HG03442 (cell line): ENCODE measurements at regions not wholly inside any gene's neighbourhood (a gene's known extent, or its start where the extent isn't known, plus 50 kb on each side); places are given as distances from the start of the nearest gene placed in this dataset.
"Not testable (repeated sequence)": the region's sequence is repeated elsewhere in the genome, so short reads cannot be mapped to it uniquely, and the experiment has no call there.

Experiments
- ATAC-seq: cut with Tn5 transposase; IDR thresholded peaks from one replicate; pipeline ENCODE4 v1.9.1; 2021; ENCODE audit warnings: mild to moderate bottlenecking, moderate library complexity; ENCODE audit not compliant: unreplicated experiment

DNA sequence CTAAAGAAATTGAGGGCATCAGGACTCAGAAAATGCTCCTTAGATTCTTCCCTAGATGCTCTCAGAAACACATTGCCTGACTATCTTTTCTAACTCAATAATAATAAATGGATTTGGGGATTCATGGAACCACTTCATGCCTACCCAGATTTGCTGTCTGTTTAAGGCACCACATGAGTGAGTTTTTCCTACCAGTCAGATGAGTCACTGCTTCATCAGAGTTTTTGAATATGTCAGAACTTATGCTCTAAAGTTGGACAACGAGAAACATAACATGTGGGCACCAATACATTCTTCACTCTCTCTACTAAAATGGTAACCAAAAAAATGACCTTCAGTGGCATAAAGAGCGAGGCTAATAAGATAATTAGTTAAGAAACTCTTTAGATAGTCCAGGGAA is 1135.1 kb downstream of the TUSC7 start:
- ATAC-seq, result no peak

DNA sequence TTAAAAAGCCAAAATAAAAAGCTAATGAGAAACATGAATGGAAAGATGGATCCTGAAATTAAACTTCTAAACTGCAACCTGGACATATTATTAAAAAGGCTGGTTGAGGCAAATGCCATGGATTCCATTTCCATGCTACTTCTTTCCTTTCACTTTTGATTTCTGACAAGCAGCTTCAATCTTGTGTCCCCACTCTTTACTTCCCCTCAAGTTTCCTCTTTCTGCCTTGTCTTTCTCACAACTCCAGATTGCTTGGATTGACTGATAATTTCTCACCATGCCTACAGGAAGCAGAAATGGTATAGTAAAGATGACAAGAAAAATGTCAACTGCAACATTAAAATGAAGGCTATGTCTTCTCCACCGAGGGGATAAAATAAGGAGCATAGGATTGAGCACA is 1136.7 kb downstream of the TUSC7 start:
- ATAC-seq, result no peak

GRCh38 chr3:117848606-117849005 is 1139.0 kb downstream of the TUSC7 start:
- no peak for ATAC-seq

GRCh38 chr3:117853923-117854668 is 1144.5 kb downstream of the TUSC7 start:
- ATAC-seq, result no peak

GRCh38 chr3:117856354-117856753 is 1146.8 kb downstream of the TUSC7 start:
- ATAC-seq, result no peak

DNA sequence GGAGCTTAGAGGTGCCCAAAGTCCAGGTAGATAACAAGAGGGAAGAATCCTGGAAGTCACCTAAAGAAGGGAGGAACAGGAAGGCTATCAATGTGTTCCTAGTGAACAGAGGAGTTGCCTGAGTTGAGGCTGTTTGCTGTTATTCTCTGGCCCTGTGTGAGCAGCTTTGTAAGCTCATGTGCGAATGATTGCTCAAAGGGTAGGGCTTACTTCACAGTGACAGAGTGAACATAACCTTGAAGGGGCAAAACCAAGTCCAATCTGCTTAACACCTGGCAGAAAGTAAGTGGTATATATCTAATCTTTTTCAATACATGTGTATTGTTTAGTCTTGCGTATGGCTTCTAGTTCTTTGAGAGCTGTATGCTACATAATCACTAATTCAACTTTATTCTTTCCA is 1153.6 kb downstream of the TUSC7 start:
- ATAC-seq, result no peak

DNA sequence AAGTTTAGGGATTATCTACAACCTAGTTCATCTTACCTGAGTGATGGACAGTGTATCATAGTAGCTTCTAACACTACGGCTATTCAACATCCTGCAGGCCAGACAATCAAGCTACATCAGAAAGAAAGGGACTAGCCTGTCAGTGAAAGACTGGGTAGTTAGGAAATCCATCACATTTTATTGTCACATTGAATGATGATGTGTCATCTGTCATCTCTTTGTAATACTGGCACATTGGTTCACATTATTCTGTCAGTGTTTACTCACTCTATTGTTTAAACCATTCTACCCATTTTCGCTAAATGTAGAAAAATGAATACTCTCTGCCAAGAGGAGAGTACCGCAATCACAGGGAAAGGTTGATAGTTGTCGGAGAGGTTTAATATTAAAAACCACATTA is 1155.8 kb downstream of the TUSC7 start:
- ATAC-seq, result no peak

- no peak for ATAC-seq
Measured at GRCh38 chr3:117868766-117869165, 1159.2 kb downstream of the TUSC7 start.

- no peak for ATAC-seq
Measured at GRCh38 chr3:117871934-117872333, 1162.4 kb downstream of the TUSC7 start.

DNA sequence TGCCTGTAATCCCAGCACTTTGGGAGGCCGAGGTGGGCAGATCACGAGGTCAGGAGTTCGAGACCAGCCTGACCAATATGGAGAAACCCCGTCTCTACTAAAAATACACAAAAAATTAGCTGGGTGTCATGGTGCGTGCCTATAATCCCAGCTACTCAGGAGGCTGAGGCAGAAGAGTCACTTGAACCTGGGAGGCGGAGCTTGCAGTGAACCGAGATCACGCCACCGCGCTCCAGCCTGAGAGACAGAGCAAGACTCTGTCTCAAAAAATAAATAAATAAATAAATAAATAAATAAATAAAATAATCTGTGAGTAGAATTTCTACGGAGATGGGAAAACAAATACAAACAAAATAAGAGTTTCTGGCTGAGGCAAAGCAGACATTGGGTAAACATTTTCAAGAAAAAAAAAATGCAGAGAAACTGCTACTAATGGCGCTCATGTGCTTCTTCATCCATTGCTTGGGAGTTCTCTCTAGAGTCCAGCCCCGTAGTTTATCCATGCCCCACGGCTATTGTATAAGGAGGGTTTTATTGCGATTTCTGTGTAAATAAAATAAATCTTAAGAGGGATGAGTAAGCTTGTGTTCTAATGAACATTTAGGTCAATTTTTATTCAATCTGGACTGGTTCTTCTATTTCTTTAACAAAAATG is 1161.9 kb downstream of the IGSF11 start:
- not testable (repeated sequence) for ATAC-seq

DNA sequence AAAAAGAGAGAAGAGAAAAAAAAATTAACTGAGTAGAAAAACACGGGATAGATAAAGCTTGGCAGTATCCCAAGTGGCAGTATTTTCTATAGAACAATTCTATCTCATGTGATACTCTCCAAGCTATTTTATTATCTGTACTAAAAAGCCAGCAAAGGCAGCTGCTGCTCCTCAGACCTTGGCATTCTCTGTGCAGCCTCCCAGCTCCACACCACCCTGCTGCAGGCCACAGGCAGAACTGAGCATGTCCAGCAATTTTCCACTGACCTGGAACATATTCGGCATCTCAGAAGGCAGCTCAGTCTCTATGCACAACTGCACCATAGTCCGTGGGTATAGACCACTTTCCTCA is 1161.4 kb downstream of the IGSF11 start:
- no peak for ATAC-seq

GRCh38 chr3:117874028-117874690 is 1160.5 kb downstream of the IGSF11 start:
- ATAC-seq, result no peak

- no peak for ATAC-seq
Measured at GRCh38 chr3:117874904-117875874, 1159.5 kb downstream of the IGSF11 start.

DNA sequence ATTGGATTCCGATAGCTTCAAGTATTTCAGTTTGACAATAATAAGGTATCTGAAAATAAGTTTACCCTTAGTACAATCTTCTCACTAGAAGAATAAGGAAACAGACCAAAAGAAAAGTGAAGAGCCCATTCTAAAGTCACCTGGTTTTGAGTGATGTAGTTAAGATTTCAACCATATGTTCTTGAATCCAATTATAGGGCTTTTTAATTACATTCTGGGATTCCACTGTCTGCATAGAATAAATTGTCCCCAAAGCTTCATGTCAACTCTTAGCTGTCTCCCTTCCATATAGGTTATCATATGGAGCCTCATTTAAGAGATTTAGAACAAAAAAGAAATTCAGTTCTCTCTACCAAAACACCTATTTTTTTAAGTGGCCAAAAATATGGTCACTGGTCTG is 1158.8 kb downstream of the IGSF11 start:
- no peak for ATAC-seq

- no peak for ATAC-seq
Measured at GRCh38 chr3:117880638-117881037, 1154.0 kb downstream of the IGSF11 start.

GRCh38 chr3:117881210-117881609 is 1153.4 kb downstream of the IGSF11 start:
- no peak for ATAC-seq

- ATAC-seq, result no peak
Measured at GRCh38 chr3:117885011-117885441, 1149.6 kb downstream of the IGSF11 start.

DNA sequence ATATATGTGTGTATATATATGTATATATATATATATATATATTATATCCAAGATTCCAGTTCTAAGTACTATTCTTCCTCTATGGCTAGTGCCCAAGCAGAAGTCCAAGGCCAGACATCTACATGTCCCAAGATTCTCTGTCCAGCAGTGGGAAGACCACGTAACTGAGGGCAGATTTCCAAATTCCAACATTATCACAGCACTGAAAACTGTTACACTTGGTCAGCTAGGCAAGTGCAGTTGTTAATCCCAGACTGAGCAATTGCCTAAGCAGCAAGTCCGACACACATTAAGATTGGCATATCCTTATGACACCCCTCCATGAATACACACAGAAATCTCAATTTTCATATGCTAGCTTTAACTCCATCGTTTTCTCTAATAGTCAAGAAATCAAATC is 1148.5 kb downstream of the IGSF11 start:
- no peak for ATAC-seq

DNA sequence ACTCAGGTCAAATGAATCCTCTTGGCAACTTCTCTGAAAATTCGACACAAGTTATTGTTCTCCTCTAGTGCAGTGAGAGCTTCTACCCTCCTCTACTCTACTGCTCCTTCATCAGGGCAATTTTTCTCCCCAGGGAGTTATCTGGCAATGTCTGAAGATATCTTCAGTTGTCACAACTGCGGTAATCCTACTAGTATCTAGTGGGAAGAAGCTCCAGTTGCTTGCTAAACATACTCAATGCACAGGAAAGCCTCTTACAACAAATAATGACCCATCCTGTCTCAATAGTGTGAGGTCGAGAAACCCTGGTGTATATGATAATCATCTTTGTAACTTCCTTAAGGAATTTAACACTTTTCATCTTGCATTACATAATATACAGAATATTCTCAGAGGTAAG is 1147.6 kb downstream of the IGSF11 start:
- ATAC-seq, result no peak

DNA sequence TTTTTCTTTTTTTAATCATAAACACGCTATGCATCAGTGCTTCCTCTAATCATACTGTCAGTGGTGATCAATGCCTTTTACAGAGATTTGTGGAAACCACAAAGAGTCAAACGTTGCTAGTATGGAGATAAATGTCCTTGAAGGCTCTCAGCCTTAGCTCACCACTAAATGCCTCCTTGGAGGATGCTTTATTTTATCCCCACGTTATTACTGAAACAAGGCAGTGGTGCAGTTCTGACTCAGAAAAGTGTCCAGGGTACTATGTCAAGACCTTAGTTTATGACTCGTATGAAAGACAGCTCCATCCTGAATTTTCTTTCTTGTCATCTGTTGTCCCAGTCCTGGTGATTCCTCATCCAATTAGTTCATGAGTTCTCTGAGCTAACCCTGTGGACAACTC is 1146.7 kb downstream of the IGSF11 start:
- ATAC-seq, result no peak

GRCh38 chr3:117892431-117892841 is 1142.2 kb downstream of the IGSF11 start:
- ATAC-seq, result no peak
